Breast epithelium (tissue), 3 donors: ENCODE measurements at regions not wholly inside any gene's neighbourhood (a gene's known extent, or its start where the extent isn't known, plus 50 kb on each side); places are given as distances from the start of the nearest gene placed in this dataset.

ENCODE experiments used
- POLR2AphosphoS5 ChIP-seq, 3 donors: sonication (generic); formaldehyde crosslinking; IDR thresholded peaks; one replicate each; pipeline ENCODE4 v1.6.1; 2017; ENCODE audit warnings: antibody characterized with exemption in 3 of 3
- TF ChIP-seq, protein P1 (sequence below), 3 donors: fragments of 450-650 bp; IDR thresholded peaks; one replicate each; pipeline ENCODE4 v1.5.1; 2016 to 2017; ENCODE audit warnings: antibody characterized with exemption in 3 of 3, mild to moderate bottlenecking in 3 of 3, moderate library complexity in 3 of 3

DNA sequence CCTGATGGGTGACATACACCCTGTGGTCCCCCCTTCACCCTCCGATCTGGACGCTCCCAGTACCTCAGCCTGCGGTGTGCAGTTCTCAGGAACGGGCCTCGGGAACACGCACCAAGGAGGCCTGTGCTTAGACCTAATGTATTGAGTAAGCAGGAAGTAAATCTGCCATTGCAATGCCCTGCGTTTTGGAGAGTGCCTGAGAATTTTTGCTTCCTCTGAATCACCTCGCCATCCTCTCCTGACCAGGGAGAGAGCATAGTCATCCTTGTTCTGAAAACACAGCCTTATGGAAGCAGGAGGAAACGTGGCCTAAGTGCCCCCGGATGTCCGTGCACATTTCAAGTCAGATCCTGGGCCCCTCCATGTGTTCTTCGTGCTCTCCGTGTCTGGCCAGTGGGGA is 272.2 kb downstream of the NDUFA10 start:
- TF ChIP-seq, protein P1, sequence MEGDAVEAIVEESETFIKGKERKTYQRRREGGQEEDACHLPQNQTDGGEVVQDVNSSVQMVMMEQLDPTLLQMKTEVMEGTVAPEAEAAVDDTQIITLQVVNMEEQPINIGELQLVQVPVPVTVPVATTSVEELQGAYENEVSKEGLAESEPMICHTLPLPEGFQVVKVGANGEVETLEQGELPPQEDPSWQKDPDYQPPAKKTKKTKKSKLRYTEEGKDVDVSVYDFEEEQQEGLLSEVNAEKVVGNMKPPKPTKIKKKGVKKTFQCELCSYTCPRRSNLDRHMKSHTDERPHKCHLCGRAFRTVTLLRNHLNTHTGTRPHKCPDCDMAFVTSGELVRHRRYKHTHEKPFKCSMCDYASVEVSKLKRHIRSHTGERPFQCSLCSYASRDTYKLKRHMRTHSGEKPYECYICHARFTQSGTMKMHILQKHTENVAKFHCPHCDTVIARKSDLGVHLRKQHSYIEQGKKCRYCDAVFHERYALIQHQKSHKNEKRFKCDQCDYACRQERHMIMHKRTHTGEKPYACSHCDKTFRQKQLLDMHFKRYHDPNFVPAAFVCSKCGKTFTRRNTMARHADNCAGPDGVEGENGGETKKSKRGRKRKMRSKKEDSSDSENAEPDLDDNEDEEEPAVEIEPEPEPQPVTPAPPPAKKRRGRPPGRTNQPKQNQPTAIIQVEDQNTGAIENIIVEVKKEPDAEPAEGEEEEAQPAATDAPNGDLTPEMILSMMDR (IDR thresholded peaks at IDR 0.05), result no peak
- no peak for TF ChIP-seq POLR2AphosphoS5 (IDR thresholded peaks at IDR 0.05)
